ENCODE measurements at regions not wholly inside any gene's neighbourhood (a gene's known extent, or its start where the extent isn't known, plus 50 kb on each side); places are given as distances from the start of the nearest gene placed in this dataset.
"Not testable (repeated sequence)": the region's sequence is repeated elsewhere in the genome, so short reads cannot be mapped to it uniquely, and the experiment has no call there.

DNA sequence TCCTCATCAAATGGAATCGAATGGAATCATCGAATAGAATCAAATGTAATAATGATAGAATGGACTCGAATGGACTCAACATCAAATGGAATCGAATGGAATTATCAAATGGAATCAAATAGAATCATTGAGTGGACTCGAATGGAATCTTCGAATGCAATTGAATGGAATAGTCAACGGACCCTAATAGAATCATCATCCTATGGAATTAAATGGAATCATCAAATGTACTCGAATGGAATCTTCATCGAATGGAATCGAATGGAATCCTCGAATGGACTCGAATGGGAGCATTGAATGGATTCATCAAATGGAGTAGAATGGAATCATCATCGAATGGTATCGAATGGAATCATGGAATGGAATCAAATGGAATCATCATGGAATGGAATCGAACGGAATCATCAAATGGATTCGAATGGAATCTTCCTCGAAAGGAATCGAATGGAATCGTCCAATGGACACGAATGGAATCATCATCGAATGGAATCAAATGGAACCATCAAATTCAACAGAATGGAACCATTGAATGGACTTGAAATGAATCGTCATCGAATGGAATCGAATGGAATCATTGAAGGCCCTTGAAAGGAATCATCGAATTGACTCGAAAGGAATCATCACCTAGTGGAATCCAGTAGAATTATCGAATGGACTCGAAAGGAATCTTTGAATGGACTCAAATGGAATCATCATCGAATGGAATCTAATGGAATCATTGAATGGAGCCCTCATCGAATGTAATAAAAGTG, 224.9 kb downstream of the SHCBP1 start:
- DNase-seq; intact Hi-C loops (cut with DNase I); H3K9me3 ChIP-seq; H3K36me3 ChIP-seq; H3K4me1 ChIP-seq (ENCODE audit: insufficient read depth); H3K27me3 ChIP-seq; H3K27ac ChIP-seq; H3K4me3 ChIP-seq: not testable (repeated sequence)
- 64 to 76% (median 75%) methylated on average over 31 of the region's 31 CpGs for WGBS, 3 donors

DNA sequence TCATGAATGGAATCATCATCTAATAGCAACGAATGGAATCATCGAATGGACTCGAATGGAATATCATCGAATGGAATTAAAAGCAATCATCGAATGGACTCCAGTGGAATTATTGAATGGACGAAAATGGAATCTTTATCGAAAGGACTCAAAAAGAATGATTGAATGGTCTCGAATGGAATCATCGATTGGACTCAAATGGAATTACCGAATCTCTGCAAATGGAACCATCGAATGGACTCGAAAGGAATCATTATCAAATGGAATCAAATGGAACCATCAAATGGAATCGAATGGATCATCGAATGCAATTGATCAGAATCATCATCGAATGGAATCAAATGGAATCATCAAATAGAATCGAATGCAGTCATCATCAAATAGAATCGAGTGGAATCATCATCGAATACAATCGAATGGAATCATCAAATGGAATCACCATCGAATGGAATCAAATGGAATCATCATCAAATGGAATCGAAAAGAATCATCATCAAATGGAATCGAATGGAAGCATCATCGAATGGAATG, 225.7 kb downstream of the SHCBP1 start:
- H3K27ac ChIP-seq; DNase-seq; H3K27me3 ChIP-seq; H3K4me3 ChIP-seq; H3K36me3 ChIP-seq; H3K9me3 ChIP-seq; H3K4me1 ChIP-seq (ENCODE audit: insufficient read depth); intact Hi-C loops (cut with DNase I): not testable (repeated sequence)
- 73 to 80% (median 79%) methylated on average over 23 of the region's 23 CpGs for WGBS, 3 donors

GRCh38 chr16:46394963-46395362, 226.2 kb downstream of the SHCBP1 start:
- H3K9me3 ChIP-seq; H3K36me3 ChIP-seq; H3K4me1 ChIP-seq (ENCODE audit: insufficient read depth); H3K4me3 ChIP-seq; H3K27ac ChIP-seq; H3K27me3 ChIP-seq; intact Hi-C loops (cut with DNase I); DNase-seq: not testable (repeated sequence)
- 66 to 76% (median 75%) methylated on average over 16 to 17 of the region's 17 CpGs for WGBS, 3 donors

- H3K4me3 ChIP-seq; H3K27me3 ChIP-seq; DNase-seq; H3K36me3 ChIP-seq; H3K27ac ChIP-seq; intact Hi-C loops (cut with DNase I); H3K9me3 ChIP-seq; H3K4me1 ChIP-seq (ENCODE audit: insufficient read depth): not testable (repeated sequence)
- WGBS, 3 donors, result 66 to 68% (median 68%) methylated on average over 17 to 18 of the region's 18 CpGs
Observed at GRCh38 chr16:46394149-46394548, 227.0 kb downstream of the SHCBP1 start.

DNA sequence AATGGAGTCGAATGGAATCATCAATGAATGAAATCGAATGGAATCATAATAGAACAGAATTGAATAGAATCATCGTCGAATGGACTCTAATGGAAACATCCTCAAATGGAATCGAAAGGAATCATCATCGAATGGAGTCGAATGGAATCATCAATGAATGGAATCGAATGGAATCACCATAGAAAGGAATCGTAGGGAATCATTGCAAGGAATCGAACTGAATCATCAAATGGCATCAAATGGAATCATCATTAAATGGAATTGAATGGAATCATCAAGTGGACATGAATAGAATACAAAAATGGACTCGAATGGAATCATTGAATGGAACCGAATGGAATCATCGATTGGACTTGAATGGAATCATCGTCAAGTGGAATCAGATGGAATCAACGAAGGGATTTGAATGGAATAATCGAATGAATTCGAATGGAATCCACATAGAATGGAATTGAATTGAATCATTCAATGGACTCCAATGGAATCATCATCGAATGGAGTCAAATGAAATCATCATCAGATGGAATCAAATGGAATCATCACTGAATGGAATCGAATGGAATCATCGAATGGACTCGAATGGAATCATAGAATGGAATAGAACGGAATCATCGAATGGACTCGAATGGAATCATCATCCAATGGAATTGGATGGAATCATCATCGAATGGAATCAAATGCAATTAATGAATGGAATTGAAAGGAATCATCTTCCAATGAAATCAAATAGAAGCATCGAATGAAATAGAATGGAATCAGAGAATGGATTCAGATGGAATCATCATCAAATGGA, 228.1 kb downstream of the SHCBP1 start:
- intact Hi-C loops (cut with DNase I); H3K27me3 ChIP-seq; H3K36me3 ChIP-seq; H3K9me3 ChIP-seq; H3K27ac ChIP-seq; H3K4me1 ChIP-seq (ENCODE audit: insufficient read depth); H3K4me3 ChIP-seq: not testable (repeated sequence)
- WGBS, 3 donors, result 67 to 76% (median 75%) methylated on average over 23 to 26 of the region's 26 CpGs
- DNase-seq, result peak in 2 of 5 donors; percentile 18 to 25

- H3K27me3 ChIP-seq; H3K36me3 ChIP-seq; H3K4me3 ChIP-seq; H3K4me1 ChIP-seq (ENCODE audit: insufficient read depth); H3K9me3 ChIP-seq; intact Hi-C loops (cut with DNase I); H3K27ac ChIP-seq: not testable (repeated sequence)
- WGBS, 3 donors, result 58 to 76% (median 76%) methylated on average over 29 of the region's 29 CpGs
- peak in 3 of 5 donors; percentile 37 to 69 (median 57) for DNase-seq
Observed at GRCh38 chr16:46390660-46391462, 230.3 kb downstream of the SHCBP1 start.

- H3K4me3 ChIP-seq; intact Hi-C loops (cut with DNase I); H3K4me1 ChIP-seq (ENCODE audit: insufficient read depth); H3K9me3 ChIP-seq; H3K36me3 ChIP-seq; H3K27me3 ChIP-seq: not testable (repeated sequence)
- H3K27ac ChIP-seq, result peak overlapping the region in 1 of 2 donors; percentile 0
- DNase-seq, result peak in 3 of 5 donors; percentile 71 to 83 (median 77)
- 69 to 79% (median 78%) methylated on average over 20 of the region's 20 CpGs for WGBS, 3 donors
Observed at GRCh38 chr16:46389561-46390041, 231.6 kb downstream of the SHCBP1 start.

- H3K4me1 ChIP-seq (ENCODE audit: insufficient read depth); intact Hi-C loops (cut with DNase I); H3K27ac ChIP-seq; H3K9me3 ChIP-seq; H3K27me3 ChIP-seq; H3K4me3 ChIP-seq; H3K36me3 ChIP-seq: not testable (repeated sequence)
- WGBS, 3 donors, result 73 to 80% (median 79%) methylated on average over 27 of the region's 27 CpGs
- DNase-seq, result peak in 2 of 5 donors; percentile 29 to 55
Observed at GRCh38 chr16:46388939-46389491, 232.2 kb downstream of the SHCBP1 start.

GRCh38 chr16:46388354-46388753, 232.8 kb downstream of the SHCBP1 start:
- H3K36me3 ChIP-seq; H3K4me3 ChIP-seq; H3K27me3 ChIP-seq; intact Hi-C loops (cut with DNase I); H3K27ac ChIP-seq; H3K4me1 ChIP-seq (ENCODE audit: insufficient read depth); H3K9me3 ChIP-seq: not testable (repeated sequence)
- peak in 1 of 5 donors; percentile 35 for DNase-seq
- WGBS, 3 donors, result 68 to 79% (median 78%) methylated on average over 16 of the region's 16 CpGs

GRCh38 chr16:46387720-46388119, 233.5 kb downstream of the SHCBP1 start:
- H3K27me3 ChIP-seq; H3K4me1 ChIP-seq (ENCODE audit: insufficient read depth); intact Hi-C loops (cut with DNase I); H3K4me3 ChIP-seq; H3K9me3 ChIP-seq; H3K36me3 ChIP-seq: not testable (repeated sequence)
- 57 to 68% (median 67%) methylated on average over 15 of the region's 15 CpGs for WGBS, 3 donors
- DNase-seq, result peak in 3 of 5 donors; percentile 58 to 80 (median 71)
- H3K27ac ChIP-seq, result peak overlapping the region in 1 of 2 donors; percentile 0
